Osteocyte (in vitro differentiated cells): ENCODE measurements at regions not wholly inside any gene's neighbourhood (a gene's known extent, or its start where the extent isn't known, plus 50 kb on each side); places are given as distances from the start of the nearest gene placed in this dataset.

Experiments used
- DNase-seq: peaks from one replicate; pipeline ENCODE4 v3.0.0; 2021; ENCODE audit warnings: mixed read lengths; ENCODE audit not compliant: unreplicated experiment; ENCODE audit errors: extremely low spot score
- H3K27ac Mint-ChIP-seq: one replicate; pipeline ENCODE4 v1.8.0; 2021; ENCODE audit warnings: mild to moderate bottlenecking, mixed read lengths; ENCODE audit not compliant: unreplicated experiment
- H3K27me3 Mint-ChIP-seq: one replicate; pipeline ENCODE4 v1.8.0; 2021; ENCODE audit warnings: mixed read lengths; ENCODE audit not compliant: unreplicated experiment
- H3K36me3 Mint-ChIP-seq: one replicate; pipeline ENCODE4 v1.8.0; 2021; ENCODE audit warnings: mixed read lengths; ENCODE audit not compliant: unreplicated experiment
- H3K4me1 Mint-ChIP-seq: one replicate; pipeline ENCODE4 v1.8.0; 2021; ENCODE audit warnings: mixed read lengths; ENCODE audit not compliant: unreplicated experiment
- H3K4me3 Mint-ChIP-seq: one replicate; pipeline ENCODE4 v1.8.0; 2021; ENCODE audit warnings: mild to moderate bottlenecking, moderate library complexity, mixed read lengths; ENCODE audit not compliant: unreplicated experiment
- H3K9me3 Mint-ChIP-seq: one replicate; pipeline ENCODE4 v1.8.0; 2021; ENCODE audit warnings: mixed read lengths; ENCODE audit not compliant: unreplicated experiment
- TF ChIP-seq, protein P1 (sequence below): fragments of 200-600 bp; sonication (generic); IDR thresholded peaks from 2 replicates; pipeline ENCODE4 v1.5.0; 2021; ENCODE audit warnings: antibody characterized with exemption, mild to moderate bottlenecking, moderate library complexity

DNA sequence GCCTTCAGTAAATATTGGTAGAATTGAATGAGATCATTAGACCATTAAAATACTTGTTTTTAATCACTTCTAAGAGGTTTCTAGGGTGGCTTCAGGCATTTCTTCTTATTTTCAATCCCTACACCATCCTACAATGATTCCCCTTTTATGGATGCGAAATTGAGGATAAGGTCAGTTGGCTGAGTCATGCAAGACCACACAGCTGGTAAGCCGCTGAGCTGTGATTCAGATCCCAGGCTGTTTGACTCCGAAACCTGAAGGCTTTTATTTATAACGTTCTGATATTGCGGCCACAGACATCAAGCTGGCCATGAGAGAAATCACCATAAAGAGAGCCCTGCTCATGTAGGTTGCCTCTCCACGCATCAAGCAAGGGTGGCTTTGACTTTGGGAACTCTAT lies 133.4 kb downstream of the VAPA start:
- no peak for DNase-seq
- Mint-ChIP-seq H3K27me3 (no peaks in the 10 kb centered on the region), H3K4me1 (peaks cover 8% of the 10 kb centered on the region), H3K4me3 (no peak overlapping the region), H3K36me3 (no peaks in the 10 kb centered on the region), H3K27ac (no peak overlapping the region), H3K9me3 (peaks cover 4% of the 10 kb centered on the region)
- TF ChIP-seq, protein P1, sequence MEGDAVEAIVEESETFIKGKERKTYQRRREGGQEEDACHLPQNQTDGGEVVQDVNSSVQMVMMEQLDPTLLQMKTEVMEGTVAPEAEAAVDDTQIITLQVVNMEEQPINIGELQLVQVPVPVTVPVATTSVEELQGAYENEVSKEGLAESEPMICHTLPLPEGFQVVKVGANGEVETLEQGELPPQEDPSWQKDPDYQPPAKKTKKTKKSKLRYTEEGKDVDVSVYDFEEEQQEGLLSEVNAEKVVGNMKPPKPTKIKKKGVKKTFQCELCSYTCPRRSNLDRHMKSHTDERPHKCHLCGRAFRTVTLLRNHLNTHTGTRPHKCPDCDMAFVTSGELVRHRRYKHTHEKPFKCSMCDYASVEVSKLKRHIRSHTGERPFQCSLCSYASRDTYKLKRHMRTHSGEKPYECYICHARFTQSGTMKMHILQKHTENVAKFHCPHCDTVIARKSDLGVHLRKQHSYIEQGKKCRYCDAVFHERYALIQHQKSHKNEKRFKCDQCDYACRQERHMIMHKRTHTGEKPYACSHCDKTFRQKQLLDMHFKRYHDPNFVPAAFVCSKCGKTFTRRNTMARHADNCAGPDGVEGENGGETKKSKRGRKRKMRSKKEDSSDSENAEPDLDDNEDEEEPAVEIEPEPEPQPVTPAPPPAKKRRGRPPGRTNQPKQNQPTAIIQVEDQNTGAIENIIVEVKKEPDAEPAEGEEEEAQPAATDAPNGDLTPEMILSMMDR, result no peak

DNA sequence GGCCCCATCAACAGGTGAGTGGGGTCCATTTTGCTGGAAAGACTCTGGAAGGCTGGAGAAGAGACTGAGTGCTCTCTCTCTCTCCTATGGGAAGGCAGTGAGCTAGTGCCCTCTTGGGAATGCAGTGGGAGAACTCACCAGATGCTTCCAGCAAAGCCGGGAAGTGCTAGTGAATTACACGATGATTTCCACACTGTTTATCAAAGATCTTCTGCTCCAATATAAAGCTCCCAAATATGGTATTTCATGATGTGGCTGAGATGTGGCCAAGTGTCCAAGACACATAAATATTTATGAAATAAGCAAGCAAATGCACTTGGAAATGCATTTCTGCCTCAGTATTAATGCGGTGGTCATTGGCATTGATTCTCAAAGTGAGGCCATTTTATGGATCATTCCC lies 135.9 kb downstream of the VAPA start:
- H3K27me3 Mint-ChIP-seq, result no peaks in the 10 kb centered on the region

DNA sequence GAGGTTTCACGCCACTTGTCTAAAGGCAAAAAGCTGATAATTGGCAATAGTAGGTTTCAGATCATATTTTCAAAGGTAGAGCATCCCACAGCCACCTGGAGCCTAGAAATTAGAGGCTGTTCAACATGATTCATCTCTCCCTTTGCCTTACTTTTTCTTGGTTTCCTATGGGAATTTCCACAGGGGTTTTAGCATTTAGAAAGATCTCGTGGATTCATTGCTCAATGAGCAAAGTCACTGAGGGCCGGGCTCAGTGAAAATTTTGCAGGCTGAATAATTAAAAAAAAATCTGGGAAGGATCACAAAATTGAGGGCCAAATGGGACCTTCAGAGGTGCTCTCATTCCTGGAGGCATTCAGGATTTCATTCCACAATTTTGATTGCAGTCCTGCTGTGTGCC lies 137.1 kb downstream of the VAPA start:
- no peak for DNase-seq
- Mint-ChIP-seq H3K27ac (no peak overlapping the region), H3K36me3 (no peaks in the 10 kb centered on the region), H3K9me3 (no peaks in the 10 kb centered on the region), H3K4me1 (peaks cover 8% of the 10 kb centered on the region), H3K27me3 (no peaks in the 10 kb centered on the region), H3K4me3 (no peak overlapping the region)
- TF ChIP-seq, protein P1, result no peak

More for the DNA sequence above, 135.9 kb downstream of the VAPA start:
- no peaks in the 10 kb centered on the region for H3K36me3 Mint-ChIP-seq
- no peak overlapping the region for H3K4me3 Mint-ChIP-seq
- TF ChIP-seq, protein P1, result no peak
- H3K4me1 Mint-ChIP-seq, result peaks cover 8% of the 10 kb centered on the region
- no peaks in the 10 kb centered on the region for H3K9me3 Mint-ChIP-seq
- H3K27ac Mint-ChIP-seq, result no peak overlapping the region
- no peak for DNase-seq

DNA sequence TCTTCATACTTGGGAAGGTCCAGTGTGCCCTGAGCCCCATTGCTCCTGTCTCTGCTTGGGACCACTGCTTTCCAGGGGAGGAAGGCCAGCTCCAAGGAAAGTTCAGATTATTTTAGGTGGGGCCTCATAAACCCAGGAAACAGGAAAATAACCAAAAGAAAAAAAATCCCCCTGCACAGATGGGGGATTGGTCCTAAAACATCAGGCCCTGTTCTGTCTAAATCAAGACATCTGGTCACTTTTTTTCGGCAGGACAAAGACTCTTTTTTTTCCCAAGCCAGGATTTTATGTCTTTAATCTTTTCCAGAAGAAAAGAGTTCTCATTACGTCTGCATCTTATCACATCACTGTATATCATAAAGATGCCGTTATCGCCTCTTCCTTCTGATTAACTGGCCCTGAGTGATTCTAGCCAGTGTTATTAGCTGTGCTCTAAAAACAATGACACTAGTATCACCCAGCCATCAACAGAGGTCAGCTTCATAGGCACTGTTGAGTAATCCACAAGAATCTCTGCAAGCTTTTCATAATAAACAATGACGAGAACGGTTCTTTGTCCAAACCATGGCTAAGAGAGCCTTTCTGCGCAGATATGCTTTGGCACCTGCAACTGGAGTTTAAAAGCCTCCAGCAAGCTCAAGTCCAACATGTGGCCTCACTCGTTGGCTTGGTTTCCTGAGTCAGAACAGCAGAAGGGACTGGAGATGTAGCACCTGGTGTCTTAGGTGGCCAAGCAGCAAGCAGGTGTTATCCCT lies 138.2 kb downstream of the VAPA start:
- Mint-ChIP-seq H3K4me3 (no peak overlapping the region), H3K36me3 (no peaks in the 10 kb centered on the region), H3K27me3 (no peaks in the 10 kb centered on the region), H3K4me1 (peaks cover 13% of the 10 kb centered on the region), H3K9me3 (no peaks in the 10 kb centered on the region), H3K27ac (no peak overlapping the region)
- TF ChIP-seq, protein P1, result no peak
- DNase-seq, result no peak

DNA sequence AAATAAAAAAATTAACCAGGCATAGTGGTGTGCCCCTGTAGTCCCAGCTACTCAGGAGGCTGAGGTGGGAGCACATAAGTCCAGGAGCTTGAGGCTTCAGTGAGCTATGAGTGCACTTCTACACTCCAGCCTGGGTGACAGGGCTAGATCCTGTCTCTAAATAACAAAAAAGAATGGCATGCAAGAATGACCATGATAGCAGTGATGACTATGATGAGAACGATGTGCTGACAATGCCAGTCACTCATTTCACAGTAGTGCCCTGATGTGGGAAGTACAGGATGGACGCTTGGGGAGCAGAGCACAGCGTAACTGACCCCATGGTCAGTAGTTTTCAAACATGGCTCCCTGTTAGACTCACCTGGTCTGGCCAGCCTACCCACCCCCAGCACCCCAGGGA lies 139.1 kb downstream of the VAPA start:
- peaks cover 21% of the 10 kb centered on the region for H3K4me1 Mint-ChIP-seq
- DNase-seq, result no peak
- no peaks in the 10 kb centered on the region for H3K9me3 Mint-ChIP-seq
- TF ChIP-seq, protein P1, result no peak
- no peak overlapping the region for H3K27ac Mint-ChIP-seq
- no peaks in the 10 kb centered on the region for H3K27me3 Mint-ChIP-seq
- no peak overlapping the region for H3K4me3 Mint-ChIP-seq
- no peaks in the 10 kb centered on the region for H3K36me3 Mint-ChIP-seq
